ENCODE measurements at regions not wholly inside any gene's neighbourhood (a gene's known extent, or its start where the extent isn't known, plus 50 kb on each side); places are given as distances from the start of the nearest gene placed in this dataset.

GRCh38 chr3:110944782-110945181 lies 126.8 kb upstream of the NECTIN3 start:
- TF ChIP-seq POLR2AphosphoS5 (IDR thresholded peaks at IDR 0.05; ENCODE audit: low read depth, low read length) (no peak), POLR2A (IDR thresholded peaks at IDR 0.05; ENCODE audit: low read depth, low read length) (no peak), TAF1 (IDR thresholded peaks at IDR 0.05; ENCODE audit: borderline replicate concordance, low read depth, low read length) (no peak)

Measured in GM12892 (cell line).